ENCODE measurements at regions not wholly inside any gene's neighbourhood (a gene's known extent, or its start where the extent isn't known, plus 50 kb on each side); places are given as distances from the start of the nearest gene placed in this dataset.
"Not testable (repeated sequence)": the region's sequence is repeated elsewhere in the genome, so short reads cannot be mapped to it uniquely, and the experiment has no call there.

DNA sequence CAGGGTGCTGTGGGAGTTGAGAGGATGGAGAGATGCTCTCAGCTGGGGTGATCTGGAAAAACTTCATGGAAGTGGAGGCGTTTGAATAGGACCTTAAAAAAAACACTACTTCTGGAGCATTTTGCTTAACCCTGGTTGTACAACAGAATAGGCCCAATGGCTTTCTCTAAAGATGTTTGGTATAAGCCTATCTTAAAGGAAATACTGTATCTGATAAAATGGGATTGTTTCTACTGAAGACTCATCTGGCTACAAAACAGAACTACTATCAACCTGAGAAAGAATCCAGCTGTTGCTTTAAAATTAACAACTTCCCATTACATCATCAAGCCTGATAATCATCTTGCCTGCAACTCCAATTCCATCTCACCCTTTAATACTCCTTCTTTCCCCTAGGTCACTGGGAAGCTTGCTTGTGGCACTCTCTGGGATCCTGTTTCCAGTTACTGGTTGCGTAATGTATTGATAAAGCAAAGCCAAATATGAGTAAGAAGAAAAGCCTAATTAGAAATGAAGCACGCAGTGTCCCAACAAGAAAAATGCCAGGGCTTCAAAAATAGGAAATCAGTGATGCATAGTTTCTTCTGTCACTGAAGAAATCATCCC, 56.2 kb upstream of the CCN1 start:
- TF ChIP-seq, protein P1, sequence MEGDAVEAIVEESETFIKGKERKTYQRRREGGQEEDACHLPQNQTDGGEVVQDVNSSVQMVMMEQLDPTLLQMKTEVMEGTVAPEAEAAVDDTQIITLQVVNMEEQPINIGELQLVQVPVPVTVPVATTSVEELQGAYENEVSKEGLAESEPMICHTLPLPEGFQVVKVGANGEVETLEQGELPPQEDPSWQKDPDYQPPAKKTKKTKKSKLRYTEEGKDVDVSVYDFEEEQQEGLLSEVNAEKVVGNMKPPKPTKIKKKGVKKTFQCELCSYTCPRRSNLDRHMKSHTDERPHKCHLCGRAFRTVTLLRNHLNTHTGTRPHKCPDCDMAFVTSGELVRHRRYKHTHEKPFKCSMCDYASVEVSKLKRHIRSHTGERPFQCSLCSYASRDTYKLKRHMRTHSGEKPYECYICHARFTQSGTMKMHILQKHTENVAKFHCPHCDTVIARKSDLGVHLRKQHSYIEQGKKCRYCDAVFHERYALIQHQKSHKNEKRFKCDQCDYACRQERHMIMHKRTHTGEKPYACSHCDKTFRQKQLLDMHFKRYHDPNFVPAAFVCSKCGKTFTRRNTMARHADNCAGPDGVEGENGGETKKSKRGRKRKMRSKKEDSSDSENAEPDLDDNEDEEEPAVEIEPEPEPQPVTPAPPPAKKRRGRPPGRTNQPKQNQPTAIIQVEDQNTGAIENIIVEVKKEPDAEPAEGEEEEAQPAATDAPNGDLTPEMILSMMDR (conservative IDR thresholded peaks at IDR 0.05 in 1 of 2, IDR thresholded peaks at IDR 0.05 in 1 of 2; ENCODE audit: low read depth in 1 of 2, low read length in 2 of 2), result not testable (repeated sequence)
- not testable (repeated sequence) for TF ChIP-seq EZH2 (IDR thresholded peaks at IDR 0.05; ENCODE audit: low read length, missing control alignments)

All from fibroblast of lung (primary cell).